ENCODE measurements at regions not wholly inside any gene's neighbourhood (a gene's known extent, or its start where the extent isn't known, plus 50 kb on each side); places are given as distances from the start of the nearest gene placed in this dataset.
"Not testable (repeated sequence)": the region's sequence is repeated elsewhere in the genome, so short reads cannot be mapped to it uniquely, and the experiment has no call there.

- Mint-ChIP-seq H3K27me3 (ENCODE audit: low read depth) (no peaks in the 10 kb centered on the region), H3K4me3 (no peak overlapping the region), H3K9me3 (peaks cover 49% of the 10 kb centered on the region), H3K36me3 (no peaks in the 10 kb centered on the region), H3K4me1 (no peaks in the 10 kb centered on the region), H3K27ac (no peak overlapping the region)
- no peak for DNase-seq (ENCODE audit: low spot score in 2 of 2, unreplicated experiment in 2 of 2)
- TF ChIP-seq CTCF (IDR thresholded peaks at IDR 0.05; ENCODE audit: unreplicated experiment), result no peak
These were observed 544.1 kb downstream of the KCNH5 start for GRCh38 chr14:62501021-62501750.

DNA sequence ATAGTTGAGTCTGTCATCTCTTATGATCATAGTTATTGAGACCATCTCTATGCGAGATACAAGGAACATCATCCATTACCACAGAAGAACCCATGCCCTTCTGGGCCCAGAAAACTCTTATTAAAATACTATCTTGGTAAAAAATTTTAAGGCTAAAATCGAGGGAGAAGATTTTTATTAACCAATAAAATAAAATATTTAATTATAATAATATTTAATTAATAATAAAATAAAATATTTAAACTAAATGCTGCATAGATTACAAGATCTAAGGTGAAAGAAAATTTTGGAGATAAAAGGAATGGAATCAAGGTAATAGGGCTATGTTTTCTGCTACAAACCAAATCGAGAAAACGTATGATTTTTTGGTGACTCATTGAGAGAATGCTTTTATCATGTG lies 540.2 kb downstream of the KCNH5 start:
- Mint-ChIP-seq H3K27me3 (ENCODE audit: low read depth) (no peaks in the 10 kb centered on the region), H3K4me3 (no peak overlapping the region), H3K36me3 (no peaks in the 10 kb centered on the region), H3K9me3 (peaks cover 35% of the 10 kb centered on the region), H3K4me1 (no peaks in the 10 kb centered on the region), H3K27ac (no peak overlapping the region)
- TF ChIP-seq CTCF (IDR thresholded peaks at IDR 0.05; ENCODE audit: unreplicated experiment), result no peak
- DNase-seq (ENCODE audit: low spot score in 2 of 2, unreplicated experiment in 2 of 2), result no peak

GRCh38 chr14:62521309-62521708 lies 523.9 kb downstream of the KCNH5 start:
- H3K27ac Mint-ChIP-seq; H3K4me1 Mint-ChIP-seq; H3K36me3 Mint-ChIP-seq; H3K4me3 Mint-ChIP-seq; DNase-seq (ENCODE audit: low spot score in 2 of 2, unreplicated experiment in 2 of 2); H3K27me3 Mint-ChIP-seq (ENCODE audit: low read depth): not testable (repeated sequence)
- H3K9me3 Mint-ChIP-seq, result peaks cover 75% of the 10 kb centered on the region

- Mint-ChIP-seq H3K9me3 (peaks cover 28% of the 10 kb centered on the region), H3K4me3 (no peak overlapping the region), H3K36me3 (no peaks in the 10 kb centered on the region), H3K4me1 (no peaks in the 10 kb centered on the region), H3K27ac (no peak overlapping the region), H3K27me3 (ENCODE audit: low read depth) (no peaks in the 10 kb centered on the region)
- no peak for TF ChIP-seq CTCF (IDR thresholded peaks at IDR 0.05; ENCODE audit: unreplicated experiment)
- no peak for DNase-seq (ENCODE audit: low spot score in 2 of 2, unreplicated experiment in 2 of 2)
These were observed 517.0 kb downstream of the KCNH5 start for GRCh38 chr14:62528296-62528695.

- Mint-ChIP-seq H3K36me3 (no peaks in the 10 kb centered on the region), H3K9me3 (peaks cover 6% of the 10 kb centered on the region), H3K27me3 (ENCODE audit: low read depth) (no peaks in the 10 kb centered on the region), H3K4me3 (no peak overlapping the region), H3K4me1 (no peaks in the 10 kb centered on the region), H3K27ac (no peak overlapping the region)
- no peak for TF ChIP-seq CTCF (IDR thresholded peaks at IDR 0.05; ENCODE audit: unreplicated experiment)
- DNase-seq (ENCODE audit: low spot score in 2 of 2, unreplicated experiment in 2 of 2), result no peak
These were observed 513.1 kb downstream of the KCNH5 start for GRCh38 chr14:62532181-62532580.

DNA sequence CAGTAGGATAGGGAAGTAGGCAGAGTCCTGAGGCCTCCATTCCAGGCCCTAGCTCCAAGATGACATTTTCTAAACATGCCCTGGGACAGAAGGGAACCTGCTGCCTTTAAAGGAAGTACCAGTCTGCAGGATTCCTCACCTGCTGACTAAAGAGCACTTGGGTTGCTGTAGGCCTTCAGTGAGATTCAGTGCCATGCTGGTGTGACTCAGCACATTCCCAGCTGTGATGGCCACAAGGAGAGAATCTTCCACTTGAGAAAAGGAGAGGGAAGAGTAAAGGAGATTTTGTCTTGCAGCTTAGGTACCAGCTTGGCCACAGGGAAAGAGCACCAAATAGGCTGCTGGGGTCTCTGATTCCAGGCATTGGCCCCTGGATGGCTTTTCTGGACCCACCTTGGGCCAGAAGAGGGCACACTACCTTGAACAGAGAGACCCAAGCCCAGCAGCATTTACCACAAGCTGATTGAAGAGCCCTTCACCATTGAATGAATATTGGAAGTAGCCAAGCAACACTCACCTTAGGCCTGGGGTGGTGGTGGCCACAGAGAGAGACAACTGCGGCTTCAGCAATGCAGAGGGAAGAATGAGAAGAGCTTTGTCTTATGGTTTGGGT lies 498.3 kb downstream of the KCNH5 start:
- no peak overlapping the region for H3K4me3 Mint-ChIP-seq
- no peak overlapping the region for H3K27ac Mint-ChIP-seq
- TF ChIP-seq CTCF (IDR thresholded peaks at IDR 0.05; ENCODE audit: unreplicated experiment), result no peak
- H3K4me1 Mint-ChIP-seq, result no peaks in the 10 kb centered on the region
- H3K36me3 Mint-ChIP-seq, result no peaks in the 10 kb centered on the region
- peaks cover 45% of the 10 kb centered on the region for H3K9me3 Mint-ChIP-seq
- DNase-seq (ENCODE audit: low spot score in 2 of 2, unreplicated experiment in 2 of 2), result no peak
- no peaks in the 10 kb centered on the region for H3K27me3 Mint-ChIP-seq (ENCODE audit: low read depth)
